GM18507 (cell line): ENCODE measurements at regions not wholly inside any gene's neighbourhood (a gene's known extent, or its start where the extent isn't known, plus 50 kb on each side); places are given as distances from the start of the nearest gene placed in this dataset.
"Not testable (repeated sequence)": the region's sequence is repeated elsewhere in the genome, so short reads cannot be mapped to it uniquely, and the experiment has no call there.

Experiments used
- DNase-seq: peaks from one replicate; pipeline ENCODE4 v3.0.0; 2011; ENCODE audit warnings: low read depth; ENCODE audit not compliant: insufficient read length; ENCODE audit errors: extremely low spot score
- FAIRE-seq: peaks from 2 replicates; lab custom pipeline; 2011; peaks lifted over from hg19 to GRCh38; lab: Jason Lieb, UNC

GRCh38 chr11:92050305-92050704 lies 174.3 kb upstream of the FAT3 start:
- FAIRE-seq (no peak), DNase-seq (no peak)

- no peak for DNase-seq
- FAIRE-seq, result no peak
Observed at GRCh38 chr11:92048415-92048814, 176.2 kb upstream of the FAT3 start.

- no peak for DNase-seq
- FAIRE-seq, result no peak
Observed at GRCh38 chr11:92046103-92046502, 178.5 kb upstream of the FAT3 start.

GRCh38 chr11:92045301-92045700 lies 179.3 kb upstream of the FAT3 start:
- FAIRE-seq (no peak), DNase-seq (no peak)

- DNase-seq (no peak), FAIRE-seq (no peak)
Observed at GRCh38 chr11:92035488-92035887, 189.1 kb upstream of the FAT3 start.

GRCh38 chr11:92027136-92027535 lies 197.5 kb upstream of the FAT3 start:
- DNase-seq, FAIRE-seq: not testable (repeated sequence)

GRCh38 chr11:92026664-92027063 lies 198.0 kb upstream of the FAT3 start:
- FAIRE-seq, result no peak
- DNase-seq, result no peak

- FAIRE-seq, result no peak
Observed at GRCh38 chr11:92024788-92025187, 199.8 kb upstream of the FAT3 start.

GRCh38 chr11:92022499-92022898 lies 202.1 kb upstream of the FAT3 start:
- FAIRE-seq, result no peak
- no peak for DNase-seq

More at GRCh38 chr11:92024788-92025187, 199.8 kb upstream of the FAT3 start:
- DNase-seq, result no peak

- DNase-seq, result no peak
- FAIRE-seq, result no peak
Observed at GRCh38 chr11:92018332-92018731, 206.3 kb upstream of the FAT3 start.

GRCh38 chr11:92008249-92008648 lies 216.4 kb upstream of the FAT3 start:
- DNase-seq, result no peak
- no peak for FAIRE-seq

GRCh38 chr11:92002568-92002967 lies 222.1 kb upstream of the FAT3 start:
- no peak for FAIRE-seq

GRCh38 chr11:91998481-91998880 lies 226.1 kb upstream of the FAT3 start:
- no peak for DNase-seq
- no peak for FAIRE-seq

More at GRCh38 chr11:92002568-92002967, 222.1 kb upstream of the FAT3 start:
- DNase-seq, result no peak

- DNase-seq (no peak), FAIRE-seq (no peak)
Observed at GRCh38 chr11:91997226-91997625, 227.4 kb upstream of the FAT3 start.

GRCh38 chr11:91996526-91996925 lies 228.1 kb upstream of the FAT3 start:
- no peak for FAIRE-seq
- DNase-seq, result no peak

- not testable (repeated sequence) for FAIRE-seq, DNase-seq
Observed at GRCh38 chr11:91988443-91988842, 236.2 kb upstream of the FAT3 start.

GRCh38 chr11:91986218-91986617 lies 238.4 kb upstream of the FAT3 start:
- no peak for FAIRE-seq

GRCh38 chr11:91984033-91984584 lies 240.5 kb upstream of the FAT3 start:
- FAIRE-seq, result no peak
- no peak for DNase-seq

More at GRCh38 chr11:91986218-91986617, 238.4 kb upstream of the FAT3 start:
- DNase-seq, result no peak

- FAIRE-seq (no peak), DNase-seq (no peak)
Observed at GRCh38 chr11:91981995-91982394, 242.6 kb upstream of the FAT3 start.

- no peak for DNase-seq
- no peak for FAIRE-seq
Observed at GRCh38 chr11:91979775-91980174, 244.8 kb upstream of the FAT3 start.

- FAIRE-seq (no peak), DNase-seq (no peak)
Observed at GRCh38 chr11:91978747-91979146, 245.9 kb upstream of the FAT3 start.
